Stimulated activated CD8-positive, alpha-beta memory T cell treated with anti-CD3 and anti-CD28 coated beads, Interleukin-4, amount 100 ng/mL, for 1 hour (primary cell): ENCODE measurements at regions not wholly inside any gene's neighbourhood (a gene's known extent, or its start where the extent isn't known, plus 50 kb on each side); places are given as distances from the start of the nearest gene placed in this dataset.

ENCODE experiments used
- DNase-seq, 2 donors: peaks; one replicate each; pipeline ENCODE4 v3.0.0-alpha.2; 2020; ENCODE audit warnings: low read depth in 2 of 2, low spot score in 1 of 2

GRCh38 chr14:87879389-87879788, 113.6 kb downstream of the GALC start:
- no peak for DNase-seq

GRCh38 chr14:87878959-87879358, 114.0 kb downstream of the GALC start:
- DNase-seq, result no peak

GRCh38 chr14:87877877-87878276, 115.1 kb downstream of the GALC start:
- no peak for DNase-seq

- no peak for DNase-seq
These were observed 118.3 kb downstream of the GALC start for GRCh38 chr14:87874676-87875075.

- DNase-seq, result no peak
These were observed 119.2 kb downstream of the GALC start for GRCh38 chr14:87873741-87874140.

GRCh38 chr14:87869619-87870583, 123.1 kb downstream of the GALC start:
- no peak for DNase-seq

GRCh38 chr14:87868920-87869319, 124.1 kb downstream of the GALC start:
- DNase-seq, result no peak

- no peak for DNase-seq
These were observed 126.9 kb downstream of the GALC start for GRCh38 chr14:87866116-87866515.

- DNase-seq, result no peak
These were observed 128.4 kb downstream of the GALC start for GRCh38 chr14:87864356-87865270.

GRCh38 chr14:87863047-87863446, 129.9 kb downstream of the GALC start:
- no peak for DNase-seq

GRCh38 chr14:87852107-87852506, 140.9 kb downstream of the GALC start:
- no peak for DNase-seq

GRCh38 chr14:87851190-87851589, 141.8 kb downstream of the GALC start:
- no peak for DNase-seq

GRCh38 chr14:87847216-87847755, 145.7 kb downstream of the GALC start:
- DNase-seq, result no peak

GRCh38 chr14:87840906-87841305, 152.1 kb downstream of the GALC start:
- no peak for DNase-seq

- no peak for DNase-seq
These were observed 154.1 kb downstream of the GALC start for GRCh38 chr14:87838931-87839330.

GRCh38 chr14:87837296-87837695, 155.7 kb downstream of the GALC start:
- DNase-seq, result no peak

GRCh38 chr14:87834594-87834993, 158.4 kb downstream of the GALC start:
- DNase-seq, result no peak

- DNase-seq, result no peak
These were observed 160.0 kb downstream of the GALC start for GRCh38 chr14:87833026-87833425.

- no peak for DNase-seq
These were observed 162.4 kb downstream of the GALC start for GRCh38 chr14:87830443-87831096.

- no peak for DNase-seq
These were observed 163.4 kb downstream of the GALC start for GRCh38 chr14:87829543-87829942.

GRCh38 chr14:87824266-87824665, 168.7 kb downstream of the GALC start:
- no peak for DNase-seq
